IPS-NIHi7 (cell line): ENCODE measurements at regions not wholly inside any gene's neighbourhood (a gene's known extent, or its start where the extent isn't known, plus 50 kb on each side); places are given as distances from the start of the nearest gene placed in this dataset.
A peak's percentile ranks its signal among the peaks of the same experiment; 100 is the strongest.

Experiments
- DNase-seq: peaks from one replicate; pipeline ENCODE4 v3.0.0; 2012; ENCODE audit warnings: mixed read lengths; ENCODE audit errors: extremely low spot score

DNA sequence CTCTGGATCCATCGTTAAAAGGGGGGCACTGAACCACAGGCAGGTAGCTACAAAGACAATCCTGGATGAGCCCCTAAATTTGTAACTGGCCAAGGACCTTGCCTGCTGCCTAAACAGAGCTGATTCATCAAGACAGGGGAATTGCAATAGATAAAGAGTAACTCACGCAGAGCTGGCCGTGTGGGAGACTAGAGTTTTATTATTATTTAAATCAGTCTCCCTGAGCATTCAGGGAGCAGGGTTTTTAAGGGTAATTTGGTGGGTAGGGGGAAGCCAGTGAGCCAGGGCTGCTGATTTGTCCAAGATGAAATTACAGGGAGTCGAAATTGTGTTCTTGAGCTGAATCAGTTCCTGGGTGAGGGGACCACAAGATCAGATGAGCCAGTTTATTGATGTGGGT lies 885.1 kb upstream of the CADM2 start:
- DNase-seq = no peak

DNA sequence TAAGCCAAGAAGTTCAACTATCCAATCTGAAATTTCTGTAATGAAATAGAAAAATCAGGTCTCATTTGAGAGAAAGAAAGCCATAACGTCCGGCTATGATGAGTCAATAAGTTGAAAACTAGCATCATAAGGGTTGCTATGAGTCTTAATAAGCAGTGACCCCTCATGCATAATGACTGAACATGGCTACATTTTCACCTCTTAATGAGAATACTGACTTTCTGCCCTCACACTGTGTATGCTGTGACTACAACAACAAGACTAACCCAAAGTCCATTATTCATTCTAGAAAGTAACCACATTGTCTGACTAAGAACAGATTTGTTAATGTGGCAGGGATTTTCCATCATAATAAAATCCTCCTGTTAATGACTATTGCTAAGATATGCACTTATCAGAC lies 884.0 kb upstream of the CADM2 start:
- no peak for DNase-seq

- peak; percentile 10 for DNase-seq
These were observed 881.3 kb upstream of the CADM2 start for GRCh38 chr3:84077479-84077878.

GRCh38 chr3:84082726-84083125 lies 876.1 kb upstream of the CADM2 start:
- DNase-seq = no peak

GRCh38 chr3:84092907-84093306 lies 865.9 kb upstream of the CADM2 start:
- DNase-seq = no peak

- DNase-seq = no peak
These were observed 862.6 kb upstream of the CADM2 start for GRCh38 chr3:84096188-84096587.

DNA sequence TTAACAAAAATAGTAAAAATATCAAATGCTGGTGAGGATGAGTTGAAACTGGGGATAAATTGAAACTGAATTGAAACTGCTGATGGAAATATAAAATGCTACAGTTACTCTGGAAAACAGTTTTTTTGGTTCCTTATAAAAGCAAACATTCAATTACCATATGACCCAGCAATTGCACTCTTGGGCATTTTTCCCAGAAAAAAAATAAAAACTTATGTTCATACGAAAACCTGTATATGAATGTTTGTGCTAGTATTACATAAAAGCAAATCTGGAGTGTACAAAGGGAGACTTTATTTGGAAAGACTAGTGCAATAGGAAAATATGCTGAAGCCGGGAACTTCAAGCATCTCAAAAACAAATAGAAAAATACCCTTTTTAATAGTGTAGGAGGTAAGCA lies 857.9 kb upstream of the CADM2 start:
- no peak for DNase-seq

- DNase-seq = no peak
These were observed 850.3 kb upstream of the CADM2 start for GRCh38 chr3:84108442-84108971.

DNA sequence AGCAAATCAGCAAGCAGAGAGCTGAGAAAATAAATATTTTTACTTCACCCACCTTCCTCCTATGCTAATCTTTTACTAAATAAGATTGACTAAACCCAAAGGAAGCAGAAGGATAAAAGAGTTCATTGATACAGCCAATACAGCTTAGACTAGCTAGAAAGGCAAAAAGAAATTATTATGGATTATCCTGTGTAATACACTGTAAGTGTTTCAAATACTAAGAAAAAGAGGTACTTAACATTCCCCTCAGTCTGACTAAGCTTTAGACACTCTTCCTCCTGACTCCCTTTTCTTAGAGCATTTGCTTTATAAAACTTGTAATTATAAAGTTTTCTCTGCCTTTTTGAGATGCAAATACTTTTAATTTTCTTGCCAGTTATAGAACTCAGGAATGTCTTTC lies 848.9 kb upstream of the CADM2 start:
- no peak for DNase-seq

GRCh38 chr3:84110787-84111186 lies 848.0 kb upstream of the CADM2 start:
- no peak for DNase-seq

- no peak for DNase-seq
These were observed 833.5 kb upstream of the CADM2 start for GRCh38 chr3:84125201-84125721.

DNA sequence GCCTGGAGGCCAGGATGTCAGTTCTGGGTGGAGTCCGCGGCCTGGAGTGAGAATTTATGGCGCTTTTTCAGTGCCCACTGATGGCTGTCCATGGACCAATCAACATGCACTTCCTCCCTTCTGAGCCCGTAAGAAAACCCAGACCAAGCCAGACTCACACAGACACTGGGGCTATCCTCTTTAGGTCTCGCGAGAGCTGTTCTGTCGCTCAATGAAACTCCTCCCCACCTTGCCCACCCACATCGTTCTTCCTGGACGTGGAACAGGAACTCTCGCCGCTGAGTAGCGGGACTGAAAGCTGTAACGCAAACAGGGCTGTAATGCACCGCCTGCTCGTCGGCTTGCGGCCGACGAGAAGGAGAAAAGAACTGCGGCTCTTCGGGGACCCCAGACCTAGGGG lies 833.0 kb upstream of the CADM2 start:
- no peak for DNase-seq

DNA sequence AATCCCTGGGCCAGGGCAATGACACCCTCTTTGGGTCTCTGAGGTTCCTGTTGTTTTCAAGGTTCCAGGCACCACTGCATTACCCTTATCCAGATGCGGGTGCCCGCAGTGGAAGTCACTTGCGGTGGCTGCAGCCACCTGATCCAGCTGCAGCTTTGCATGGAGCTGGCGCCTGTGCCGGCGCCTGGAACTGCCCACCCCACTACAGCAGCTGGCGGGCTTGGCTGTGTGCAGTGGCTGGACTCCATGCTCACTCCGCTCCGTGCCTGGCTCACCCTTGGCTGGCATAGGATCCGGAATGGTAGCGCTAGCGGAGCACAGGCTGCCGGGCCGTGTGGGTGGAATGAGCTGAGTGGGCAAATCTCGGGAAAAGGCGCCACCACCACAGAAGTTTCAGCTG lies 832.6 kb upstream of the CADM2 start:
- DNase-seq = no peak

DNA sequence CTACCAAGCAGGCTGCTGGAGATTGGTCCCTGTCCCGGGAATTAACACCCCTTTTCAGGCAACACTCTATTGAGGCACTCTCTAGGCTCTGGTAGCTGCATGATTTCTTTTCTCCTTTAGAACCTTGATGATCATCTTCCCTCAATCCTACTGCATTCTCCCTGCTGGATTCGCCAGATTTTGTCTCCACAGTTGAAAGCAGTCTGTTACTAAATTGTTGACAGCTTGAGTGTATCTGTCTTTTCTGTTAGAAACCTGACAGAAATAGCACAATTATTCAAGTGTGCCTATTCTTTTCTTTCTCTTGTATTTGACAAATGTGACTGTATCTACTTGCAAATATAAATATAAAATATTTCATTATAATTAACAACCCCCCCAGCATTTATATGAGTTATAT lies 830.8 kb upstream of the CADM2 start:
- no peak for DNase-seq

- no peak for DNase-seq
These were observed 822.4 kb upstream of the CADM2 start for GRCh38 chr3:84136425-84136824.

GRCh38 chr3:84140631-84141030 lies 818.2 kb upstream of the CADM2 start:
- no peak for DNase-seq

- no peak for DNase-seq
These were observed 817.2 kb upstream of the CADM2 start for GRCh38 chr3:84141571-84141970.

GRCh38 chr3:84165328-84165727 lies 793.5 kb upstream of the CADM2 start:
- no peak for DNase-seq

DNA sequence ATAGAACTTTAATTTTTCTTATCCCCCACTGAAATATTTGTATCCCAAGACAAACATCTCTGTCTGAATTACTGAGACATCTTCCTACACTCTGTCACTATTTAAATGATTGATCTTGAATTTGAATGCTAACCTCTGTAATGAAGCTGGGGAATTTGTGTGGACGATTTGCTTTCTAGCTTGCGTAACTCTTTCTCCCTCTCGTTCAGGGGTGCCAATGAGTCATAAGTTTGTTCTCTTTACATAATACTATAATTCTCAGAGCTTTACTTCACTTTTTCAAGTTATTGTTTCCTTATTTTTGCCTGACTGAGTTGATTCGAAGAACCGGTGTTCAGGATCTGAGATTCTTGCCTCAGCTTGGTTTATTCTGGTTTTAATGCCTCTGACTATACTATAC lies 783.3 kb upstream of the CADM2 start:
- DNase-seq = no peak

- no peak for DNase-seq
These were observed 773.9 kb upstream of the CADM2 start for GRCh38 chr3:84184937-84185336.

DNA sequence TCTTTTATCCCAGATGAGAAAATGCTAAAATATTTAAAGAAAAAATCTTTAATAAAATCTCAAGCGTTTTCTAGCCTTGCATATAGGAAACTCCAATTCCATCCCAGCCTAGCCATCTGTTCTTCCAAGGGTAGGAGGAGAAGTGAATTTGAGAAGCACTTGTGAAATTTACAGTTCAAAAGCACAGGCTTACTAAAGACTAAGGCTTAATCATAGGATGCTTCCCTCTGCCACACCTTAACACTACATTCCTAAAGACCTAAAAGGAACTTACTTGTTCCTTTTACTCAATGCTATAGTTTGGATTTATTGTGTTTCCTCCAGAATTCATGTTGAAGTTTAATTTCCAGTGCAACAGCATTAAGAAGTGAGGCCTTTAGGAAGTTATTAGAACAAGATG lies 764.8 kb upstream of the CADM2 start:
- no peak for DNase-seq

GRCh38 chr3:84209474-84209873 lies 749.3 kb upstream of the CADM2 start:
- DNase-seq = peak; percentile 8

GRCh38 chr3:84223512-84223911 lies 735.3 kb upstream of the CADM2 start:
- no peak for DNase-seq

DNA sequence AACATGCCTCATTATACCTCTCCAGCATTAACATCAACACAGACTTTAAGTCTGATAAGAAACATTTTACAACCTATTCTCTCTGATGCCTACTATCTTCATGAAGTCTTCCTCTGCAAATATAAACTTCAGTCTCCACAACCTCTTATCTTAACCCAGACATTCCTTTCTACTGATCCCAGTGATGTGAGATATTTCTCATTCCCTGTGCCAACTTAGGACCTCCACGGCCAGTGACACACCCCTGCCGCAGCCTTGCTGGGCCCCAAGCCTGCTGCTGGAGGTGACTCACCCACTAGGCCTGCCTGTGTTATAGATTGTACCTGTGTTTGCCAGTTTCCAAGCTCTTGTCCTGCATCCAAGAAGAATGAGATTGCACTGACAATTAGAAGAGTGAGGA lies 734.5 kb upstream of the CADM2 start:
- DNase-seq = no peak
